Fibroblast of lung (primary cell): ENCODE measurements at regions not wholly inside any gene's neighbourhood (a gene's known extent, or its start where the extent isn't known, plus 50 kb on each side); places are given as distances from the start of the nearest gene placed in this dataset.

ENCODE experiments used
- DNase-seq, 2 donors: peaks; one replicate each; pipeline versions ENCODE4 v3.0.0 to v3.0.0-alpha.2; 2010; ENCODE audit warnings: low read depth in 2 of 2
- H2AFZ ChIP-seq: 2 replicates; pipeline ENCODE4 v1.5.1; 2012; ENCODE audit warnings: low read length, control low read depth, inconsistent platforms
- H3K27ac ChIP-seq: 2 replicates; pipeline ENCODE4 v1.5.1; 2011; ENCODE audit warnings: low read length, control low read depth; ENCODE audit not compliant: insufficient read depth
- H3K27me3 ChIP-seq: 2 replicates; pipeline ENCODE4 v1.5.1; 2011; ENCODE audit warnings: mild to moderate bottlenecking, low read length; ENCODE audit not compliant: control insufficient read depth, insufficient read depth
- H3K36me3 ChIP-seq: 2 replicates; pipeline ENCODE4 v1.5.1; 2011; ENCODE audit warnings: low read length; ENCODE audit not compliant: control insufficient read depth, insufficient read depth
- H3K4me1 ChIP-seq: 2 replicates; pipeline ENCODE4 v1.5.1; 2011; ENCODE audit warnings: low read length; ENCODE audit not compliant: control insufficient read depth, insufficient read depth; ENCODE audit errors: extremely low read depth
- H3K4me2 ChIP-seq: 2 replicates; pipeline ENCODE4 v1.5.1; 2011; ENCODE audit warnings: low read length, control low read depth; ENCODE audit not compliant: insufficient read depth; ENCODE audit errors: extremely low read depth
- H3K4me3 ChIP-seq, 4 experiments: fragments of 200-600 bp in 1 of 4; sonication (generic) in 1 of 4; replicated peaks in 1 of 4; 2 replicates each; pipeline ENCODE4 v1.5.1; 2011 to 2016; ENCODE audit warnings: low read length in 4 of 4, low read depth in 3 of 4, mild to moderate bottlenecking in 3 of 4, control low read depth in 2 of 4, inconsistent platforms in 1 of 4, mixed read lengths in 1 of 4; ENCODE audit not compliant: insufficient read depth in 1 of 4; ENCODE audit errors: control extremely low read depth in 1 of 4
- H3K79me2 ChIP-seq: 2 replicates; pipeline ENCODE4 v1.5.1; 2012; ENCODE audit warnings: mild to moderate bottlenecking, low read length, inconsistent platforms; ENCODE audit not compliant: control insufficient read depth, insufficient read depth
- H3K9ac ChIP-seq: 2 replicates; pipeline ENCODE4 v1.5.1; 2011; ENCODE audit warnings: mild to moderate bottlenecking, low read length, control low read depth; ENCODE audit not compliant: insufficient read depth
- H3K9me3 ChIP-seq: 2 replicates; pipeline ENCODE4 v1.5.1; 2012; ENCODE audit warnings: low read depth, low read length; ENCODE audit not compliant: control insufficient read depth, insufficient read depth
- H4K20me1 ChIP-seq: 2 replicates; pipeline ENCODE4 v1.5.1; 2011; ENCODE audit warnings: low read length; ENCODE audit not compliant: control insufficient read depth, insufficient read depth; ENCODE audit errors: extremely low read depth
- CTCF ChIP-seq, 2 donors: IDR thresholded peaks in 1 of 2; conservative IDR thresholded peaks in 1 of 2; 1 replicate in 1 of 2; 2 replicates in 1 of 2; pipeline ENCODE4 v1.5.1; 2011 to 2012; ENCODE audit warnings: low read length in 2 of 2, control low read depth in 1 of 2, inconsistent platforms in 1 of 2, low read depth in 1 of 2, mild to moderate bottlenecking in 1 of 2
- EZH2 ChIP-seq: IDR thresholded peaks from 2 replicates; pipeline ENCODE4 v1.5.1; 2012; ENCODE audit warnings: low read length, control low read depth, mild to moderate bottlenecking; ENCODE audit errors: missing control alignments

- Histone ChIP-seq H3K4me1 (no peaks in the 10 kb centered on the region), H3K4me3 (no peak overlapping the region), H3K36me3 (no peaks in the 10 kb centered on the region), H4K20me1 (no peaks in the 10 kb centered on the region), H3K9ac (no peak overlapping the region), H3K79me2 (no peaks in the 10 kb centered on the region), H3K4me2 (no peak overlapping the region), H3K9me3 (no peaks in the 10 kb centered on the region), H3K27me3 (no peaks in the 10 kb centered on the region), H2AFZ (no peak overlapping the region), H3K27ac (no peak overlapping the region)
- DNase-seq = no peak
- TF ChIP-seq EZH2 = no peak
- TF ChIP-seq CTCF (conservative IDR thresholded peaks at IDR 0.05 in 1 of 2, IDR thresholded peaks at IDR 0.05 in 1 of 2; ENCODE audit: low read depth in 1 of 2, low read length in 2 of 2) = no peak
Observed at GRCh38 chr3:116848248-116848829, 138.8 kb downstream of the TUSC7 start.

DNA sequence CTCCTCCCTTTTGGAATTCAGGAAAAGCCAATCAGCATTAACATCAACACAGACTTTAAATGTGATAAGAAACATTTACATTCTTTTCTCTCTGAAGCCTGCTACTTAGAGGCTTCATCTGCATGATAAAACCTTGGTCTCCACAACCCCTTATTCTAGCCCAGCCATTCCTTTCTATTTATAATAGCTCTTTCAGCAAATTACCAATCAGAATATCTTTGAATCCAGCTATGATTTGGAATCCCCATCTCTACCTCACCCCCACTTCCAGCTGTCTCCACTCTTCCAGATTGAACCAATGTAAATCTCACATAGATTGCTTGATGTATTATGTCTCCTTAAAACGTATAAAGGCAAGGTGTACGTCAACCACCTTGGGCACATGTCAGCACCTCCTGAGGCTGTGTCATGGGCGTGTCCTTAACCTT, 139.7 kb downstream of the TUSC7 start:
- Histone ChIP-seq H3K36me3 (no peaks in the 10 kb centered on the region), H3K9ac (no peak overlapping the region), H3K27me3 (no peaks in the 10 kb centered on the region), H2AFZ (no peak overlapping the region), H3K4me2 (no peak overlapping the region), H3K9me3 (no peaks in the 10 kb centered on the region), H3K79me2 (no peaks in the 10 kb centered on the region), H3K27ac (no peak overlapping the region), H3K4me1 (no peaks in the 10 kb centered on the region), H3K4me3 (no peak overlapping the region), H4K20me1 (no peaks in the 10 kb centered on the region)
- no peak for DNase-seq
- TF ChIP-seq CTCF (conservative IDR thresholded peaks at IDR 0.05 in 1 of 2, IDR thresholded peaks at IDR 0.05 in 1 of 2; ENCODE audit: low read depth in 1 of 2, low read length in 2 of 2) (no peak), EZH2 (no peak)

GRCh38 chr3:116852803-116853202, 143.2 kb downstream of the TUSC7 start:
- H3K4me2 ChIP-seq = no peak overlapping the region
- TF ChIP-seq EZH2 (no peak), CTCF (conservative IDR thresholded peaks at IDR 0.05 in 1 of 2, IDR thresholded peaks at IDR 0.05 in 1 of 2; ENCODE audit: low read depth in 1 of 2, low read length in 2 of 2) (no peak)
- no peaks in the 10 kb centered on the region for H3K4me1 ChIP-seq
- no peaks in the 10 kb centered on the region for H3K79me2 ChIP-seq
- H2AFZ ChIP-seq = no peak overlapping the region
- no peaks in the 10 kb centered on the region for H3K27me3 ChIP-seq
- no peak overlapping the region for H3K27ac ChIP-seq
- H3K9me3 ChIP-seq = no peaks in the 10 kb centered on the region
- H3K36me3 ChIP-seq = no peaks in the 10 kb centered on the region
- no peaks in the 10 kb centered on the region for H4K20me1 ChIP-seq
- no peak for DNase-seq
- no peak overlapping the region for H3K4me3 ChIP-seq
- no peak overlapping the region for H3K9ac ChIP-seq
